ENCODE measurements at regions not wholly inside any gene's neighbourhood (a gene's known extent, or its start where the extent isn't known, plus 50 kb on each side); places are given as distances from the start of the nearest gene placed in this dataset.

DNA sequence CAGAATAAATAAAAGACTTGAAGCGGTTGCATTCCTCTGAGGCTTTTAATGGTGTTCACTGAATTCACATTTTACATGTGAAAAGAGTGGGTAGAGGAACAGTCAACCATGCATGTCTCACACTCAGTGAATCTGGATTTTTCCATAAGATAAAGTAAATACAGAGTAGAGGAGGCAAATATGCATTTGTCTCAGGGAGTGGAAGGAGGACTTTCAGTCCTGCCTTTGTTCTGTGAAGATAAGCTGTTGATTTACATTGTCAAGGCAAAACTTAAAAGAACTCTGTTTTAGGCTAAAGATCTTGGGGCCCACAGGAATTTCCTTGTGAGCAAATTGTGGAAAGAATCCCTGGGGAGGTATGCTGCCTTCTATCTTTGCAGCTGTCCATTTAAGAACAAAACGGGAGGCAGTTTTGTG lies 825.3 kb upstream of the MBL2 start:
- TF ChIP-seq EZH2 (IDR thresholded peaks at IDR 0.05) (no peak), POLR2AphosphoS5 (IDR thresholded peaks at IDR 0.05; ENCODE audit: borderline replicate concordance, low read depth, low read length) (no peak)

Data from SK-N-MC (cell line).